Naive thymus-derived CD8-positive, alpha-beta T cell (primary cell): ENCODE measurements at regions not wholly inside any gene's neighbourhood (a gene's known extent, or its start where the extent isn't known, plus 50 kb on each side); places are given as distances from the start of the nearest gene placed in this dataset.
"Not testable (repeated sequence)": the region's sequence is repeated elsewhere in the genome, so short reads cannot be mapped to it uniquely, and the experiment has no call there.

ENCODE experiments used
- ATAC-seq, 2 donors: fragments of 150-1000 bp; cut with Tn5 transposase in 1 of 2; sonication (Bioruptor Pico), chemical (Tn5 transposase) in 1 of 2; 1 replicate in 1 of 2; 2 replicates in 1 of 2; pipeline ENCODE4 v1.10.0; 2021; ENCODE audit warnings: mild to moderate bottlenecking in 2 of 2, moderate library complexity in 2 of 2
- POLR2A ChIA-PET: fragments of 350-600 bp; sonication (Branson Sonifier 250); formaldehyde crosslinking; loops from one replicate; lab custom pipeline; 2021; ENCODE audit warnings: antibody characterized with exemption; lab: Charles Lee
- DNase-seq, 10 donors: peaks; one replicate each; pipeline versions ENCODE4 v3.0.0 to v3.0.0-alpha.2; 2020 to 2022
- H3K27ac Mint-ChIP-seq, 10 donors: one replicate each; pipeline ENCODE4 v1.8.0; 2020 to 2022; ENCODE audit warnings: mild to moderate bottlenecking in 10 of 10, mixed read lengths in 10 of 10, moderate library complexity in 4 of 10, inconsistent platforms in 1 of 10
- H3K27me3 Mint-ChIP-seq, 5 donors: one replicate each; pipeline ENCODE4 v1.8.0; 2021 to 2022; ENCODE audit warnings: mixed read lengths in 5 of 5
- H3K36me3 Mint-ChIP-seq, 3 donors: one replicate each; pipeline ENCODE4 v1.8.0; 2020 to 2022; ENCODE audit warnings: mixed read lengths in 3 of 3, mild to moderate bottlenecking in 2 of 3, inconsistent platforms in 1 of 3
- H3K4me1 Mint-ChIP-seq, 4 donors: one replicate each; pipeline ENCODE4 v1.8.0; 2021 to 2022; ENCODE audit warnings: mixed read lengths in 4 of 4
- H3K4me3 Mint-ChIP-seq, 10 donors: one replicate each; pipeline ENCODE4 v1.8.0; 2020 to 2022; ENCODE audit warnings: mild to moderate bottlenecking in 10 of 10, mixed read lengths in 10 of 10, moderate library complexity in 6 of 10, inconsistent platforms in 1 of 10
- H3K9me3 Mint-ChIP-seq, 9 donors: one replicate each; pipeline ENCODE4 v1.8.0; 2020 to 2022; ENCODE audit warnings: mixed read lengths in 9 of 9, mild to moderate bottlenecking in 3 of 9, inconsistent platforms in 1 of 9, moderate library complexity in 1 of 9

- H3K4me1 Mint-ChIP-seq, ATAC-seq, H3K27ac Mint-ChIP-seq, H3K4me3 Mint-ChIP-seq, POLR2A ChIA-PET, DNase-seq: not testable (repeated sequence)
- Mint-ChIP-seq H3K9me3 (peaks cover 0 to 44% (median 10%) of the 10 kb centered on the region in 9 donors), H3K27me3 (peaks cover 18 to 40% (median 26%) of the 10 kb centered on the region in 5 donors), H3K36me3 (peaks cover 0 to 16% (median 2%) of the 10 kb centered on the region in 3 donors)
These were observed 81.1 kb upstream of the ALX4 start for GRCh38 chr11:44391004-44391403.

GRCh38 chr11:44396746-44397145 is 86.8 kb upstream of the ALX4 start:
- H3K27ac Mint-ChIP-seq, ATAC-seq, POLR2A ChIA-PET, H3K4me3 Mint-ChIP-seq, H3K4me1 Mint-ChIP-seq, H3K36me3 Mint-ChIP-seq, DNase-seq: not testable (repeated sequence)
- H3K27me3 Mint-ChIP-seq: peaks cover 13 to 34% (median 23%) of the 10 kb centered on the region in 5 donors
- H3K9me3 Mint-ChIP-seq: peaks cover 0 to 32% (median 12%) of the 10 kb centered on the region in 9 donors

- POLR2A ChIA-PET: no interaction called here
- ATAC-seq: no peak
- peaks cover 12 to 34% (median 20%) of the 10 kb centered on the region in 5 donors for H3K27me3 Mint-ChIP-seq
- peaks cover 0 to 6% (median 0%) of the 10 kb centered on the region in 3 donors for H3K36me3 Mint-ChIP-seq
- no peak overlapping the region for H3K27ac Mint-ChIP-seq
- H3K4me1 Mint-ChIP-seq: no peaks in the 10 kb centered on the region
- no peak overlapping the region for H3K4me3 Mint-ChIP-seq
- no peak for DNase-seq
- peaks cover 0 to 25% (median 10%) of the 10 kb centered on the region in 9 donors for H3K9me3 Mint-ChIP-seq
These were observed 87.7 kb upstream of the ALX4 start for GRCh38 chr11:44397586-44398178.

- no peak overlapping the region for H3K4me3 Mint-ChIP-seq
- peaks cover 12 to 34% (median 19%) of the 10 kb centered on the region in 5 donors for H3K27me3 Mint-ChIP-seq
- ATAC-seq: no peak
- H3K9me3 Mint-ChIP-seq: peaks cover 0 to 19% (median 10%) of the 10 kb centered on the region in 9 donors
- no peak for DNase-seq
- no peak overlapping the region for H3K27ac Mint-ChIP-seq
- peaks cover 0 to 6% (median 0%) of the 10 kb centered on the region in 3 donors for H3K36me3 Mint-ChIP-seq
- no peaks in the 10 kb centered on the region for H3K4me1 Mint-ChIP-seq
- POLR2A ChIA-PET: no interaction called here
These were observed 88.5 kb upstream of the ALX4 start for GRCh38 chr11:44398266-44399030.

- DNase-seq (no peak), ATAC-seq (no peak)
- peaks cover 10 to 33% (median 12%) of the 10 kb centered on the region in 5 donors for H3K27me3 Mint-ChIP-seq
- no peak overlapping the region for H3K4me3 Mint-ChIP-seq
- no peaks in the 10 kb centered on the region for H3K4me1 Mint-ChIP-seq
- POLR2A ChIA-PET: no interaction called here
- H3K36me3 Mint-ChIP-seq: peaks cover 0 to 6% (median 0%) of the 10 kb centered on the region in 3 donors
- peaks cover 0 to 8% (median 1%) of the 10 kb centered on the region in 9 donors for H3K9me3 Mint-ChIP-seq
- H3K27ac Mint-ChIP-seq: no peak overlapping the region
These were observed 90.0 kb upstream of the ALX4 start for GRCh38 chr11:44399968-44400367.

GRCh38 chr11:44400431-44400830 is 90.5 kb upstream of the ALX4 start:
- Mint-ChIP-seq H3K4me3 (no peak overlapping the region), H3K27me3 (peaks cover 9 to 32% (median 17%) of the 10 kb centered on the region in 5 donors), H3K27ac (no peak overlapping the region), H3K4me1 (no peaks in the 10 kb centered on the region), H3K9me3 (peaks cover 0 to 6% (median 0%) of the 10 kb centered on the region in 9 donors), H3K36me3 (peaks cover 0 to 5% (median 0%) of the 10 kb centered on the region in 3 donors)
- no peak for ATAC-seq
- DNase-seq: no peak
- POLR2A ChIA-PET: no interaction called here

- Mint-ChIP-seq H3K4me3 (no peak overlapping the region), H3K9me3 (peaks cover 0 to 2% (median 0%) of the 10 kb centered on the region in 9 donors), H3K4me1 (no peaks in the 10 kb centered on the region), H3K27ac (no peak overlapping the region), H3K36me3 (no peaks in the 10 kb centered on the region), H3K27me3 (peaks cover 6 to 27% (median 21%) of the 10 kb centered on the region in 5 donors)
- no peak for ATAC-seq
- no peak for DNase-seq
- POLR2A ChIA-PET: no interaction called here
These were observed 92.6 kb upstream of the ALX4 start for GRCh38 chr11:44402466-44403075.

GRCh38 chr11:44403176-44403575 is 93.2 kb upstream of the ALX4 start:
- Mint-ChIP-seq H3K4me1 (no peaks in the 10 kb centered on the region), H3K4me3 (no peak overlapping the region), H3K36me3 (no peaks in the 10 kb centered on the region), H3K9me3 (peaks cover 0 to 2% (median 0%) of the 10 kb centered on the region in 9 donors), H3K27ac (no peak overlapping the region), H3K27me3 (peaks cover 6 to 23% (median 15%) of the 10 kb centered on the region in 5 donors)
- POLR2A ChIA-PET: no interaction called here
- DNase-seq (no peak), ATAC-seq (no peak)

GRCh38 chr11:44403587-44404273 is 93.8 kb upstream of the ALX4 start:
- ATAC-seq (no peak), DNase-seq (no peak)
- Mint-ChIP-seq H3K36me3 (no peaks in the 10 kb centered on the region), H3K9me3 (peaks cover 0 to 2% (median 0%) of the 10 kb centered on the region in 9 donors), H3K4me3 (no peak overlapping the region), H3K27me3 (peaks cover 6 to 23% (median 13%) of the 10 kb centered on the region in 5 donors), H3K4me1 (no peaks in the 10 kb centered on the region), H3K27ac (no peak overlapping the region)
- POLR2A ChIA-PET: no interaction called here

- peaks cover 0 to 2% (median 0%) of the 10 kb centered on the region in 9 donors for H3K9me3 Mint-ChIP-seq
- H3K36me3 Mint-ChIP-seq: no peaks in the 10 kb centered on the region
- H3K27me3 Mint-ChIP-seq: peaks cover 6 to 23% (median 11%) of the 10 kb centered on the region in 5 donors
- H3K4me3 Mint-ChIP-seq: no peak overlapping the region
- no peak overlapping the region for H3K27ac Mint-ChIP-seq
- DNase-seq (no peak), ATAC-seq (no peak)
- POLR2A ChIA-PET: no interaction called here
- no peaks in the 10 kb centered on the region for H3K4me1 Mint-ChIP-seq
These were observed 94.4 kb upstream of the ALX4 start for GRCh38 chr11:44404301-44404700.

- no peaks in the 10 kb centered on the region for H3K36me3 Mint-ChIP-seq
These were observed 94.9 kb upstream of the ALX4 start for GRCh38 chr11:44404736-44405395.

More at GRCh38 chr11:44404736-44405395, 94.9 kb upstream of the ALX4 start:
- Mint-ChIP-seq H3K4me3 (no peak overlapping the region), H3K27me3 (peaks cover 9 to 27% (median 11%) of the 10 kb centered on the region in 5 donors), H3K9me3 (peaks cover 0 to 2% (median 0%) of the 10 kb centered on the region in 9 donors), H3K4me1 (no peaks in the 10 kb centered on the region), H3K27ac (no peak overlapping the region)
- no peak for DNase-seq
- POLR2A ChIA-PET: no interaction called here
- ATAC-seq: no peak
